H54 (cell line): ENCODE measurements at regions not wholly inside any gene's neighbourhood (a gene's known extent, or its start where the extent isn't known, plus 50 kb on each side); places are given as distances from the start of the nearest gene placed in this dataset.
A peak's percentile ranks its signal among the peaks of the same experiment; 100 is the strongest.
"Not testable (repeated sequence)": the region's sequence is repeated elsewhere in the genome, so short reads cannot be mapped to it uniquely, and the experiment has no call there.

ENCODE experiments used
- DNase-seq: peaks from one replicate; pipeline ENCODE4 v3.0.0; 2011; ENCODE audit warnings: low spot score, mixed read lengths; ENCODE audit not compliant: insufficient read length
- FAIRE-seq: peaks from 3 replicates; lab custom pipeline; 2011; peaks lifted over from hg19 to GRCh38; lab: Jason Lieb, UNC

DNA sequence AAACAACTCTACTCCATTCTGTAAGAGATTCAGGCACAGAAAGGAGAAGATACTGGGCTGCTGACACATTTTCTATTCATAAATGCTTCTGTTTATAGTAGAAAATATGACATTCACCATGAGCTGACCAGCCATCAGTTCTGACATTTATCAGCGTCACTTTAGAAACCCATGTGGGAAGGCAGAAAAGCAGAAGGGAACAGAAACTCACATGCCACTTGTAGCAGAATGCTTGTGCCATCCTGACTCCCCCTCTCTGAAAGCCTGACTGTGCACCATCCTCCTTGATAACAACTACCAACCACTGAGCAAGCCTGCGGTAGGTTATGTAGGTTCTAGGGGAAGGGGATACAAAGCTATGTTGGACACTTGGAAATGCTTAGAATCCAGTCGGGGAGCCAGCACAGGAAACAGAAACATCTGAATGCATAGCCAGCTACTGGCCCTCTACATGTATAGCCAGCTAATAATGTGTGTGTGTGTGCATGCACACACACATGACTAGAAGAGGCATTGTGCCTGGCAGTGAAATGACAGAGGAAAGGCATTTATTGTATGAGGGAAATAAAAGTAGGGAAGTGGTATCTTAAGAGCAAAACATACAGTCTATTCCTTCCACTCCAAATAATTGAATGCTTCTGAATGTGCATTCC, 104.3 kb downstream of the SPDYE17 start:
- not testable (repeated sequence) for FAIRE-seq, DNase-seq

DNA sequence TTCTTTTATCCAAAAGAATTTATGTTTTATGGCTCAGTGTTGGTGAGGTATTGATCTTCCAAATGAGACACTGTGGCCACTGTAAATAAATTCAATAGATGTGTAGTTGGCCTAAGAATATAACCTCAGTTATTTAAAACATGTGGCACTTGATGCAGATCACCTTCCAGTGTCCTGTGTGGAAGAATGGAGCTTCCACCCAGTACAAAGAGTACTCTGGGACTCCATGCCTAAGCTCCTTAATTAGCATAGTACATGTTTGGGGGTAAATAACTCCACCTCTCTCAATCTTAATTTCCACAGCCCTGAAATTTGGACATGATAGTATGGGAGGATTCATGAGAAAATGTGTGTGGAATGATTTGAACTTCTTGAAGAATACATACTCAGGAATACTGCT, 105.7 kb downstream of the SPDYE17 start:
- FAIRE-seq, DNase-seq: not testable (repeated sequence)

DNA sequence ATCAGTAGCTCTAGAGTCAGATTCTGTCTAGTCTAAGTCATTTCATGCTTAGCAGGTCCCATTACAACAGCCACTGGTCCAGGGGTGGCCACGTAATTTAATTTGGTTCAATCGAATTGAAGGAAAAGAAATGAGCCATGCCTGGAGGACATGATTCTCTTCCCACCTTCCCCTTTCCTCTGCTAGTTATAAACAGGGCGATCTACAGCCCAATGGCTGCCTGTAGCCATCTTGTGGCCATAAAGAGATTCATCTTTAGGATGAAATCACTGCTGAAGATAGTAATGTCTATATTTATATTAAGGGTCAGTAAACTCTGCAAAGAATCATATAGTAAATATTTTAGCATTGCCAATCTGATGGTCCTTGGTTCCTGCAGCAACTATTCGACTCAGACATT, 107.4 kb downstream of the SPDYE17 start:
- DNase-seq, FAIRE-seq: not testable (repeated sequence)

DNA sequence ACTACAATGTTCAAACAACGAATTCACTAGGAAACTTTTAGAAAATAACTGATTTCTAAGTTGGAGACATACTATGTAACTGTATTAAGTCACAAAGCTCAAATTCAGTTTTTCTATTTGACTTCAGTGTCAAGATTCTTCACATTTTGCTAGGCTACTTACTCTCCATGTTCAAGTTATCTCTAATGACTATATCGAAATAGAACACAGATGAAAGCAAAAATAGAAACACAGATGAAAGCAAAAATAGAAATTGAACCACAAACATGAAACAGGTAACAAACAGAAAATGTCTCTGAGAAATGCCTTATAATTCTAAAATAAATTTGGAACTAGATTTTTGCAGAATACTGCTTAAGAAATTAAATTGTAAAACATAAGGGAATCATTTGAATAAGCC, 113.5 kb downstream of the SPDYE17 start:
- not testable (repeated sequence) for FAIRE-seq, DNase-seq

DNA sequence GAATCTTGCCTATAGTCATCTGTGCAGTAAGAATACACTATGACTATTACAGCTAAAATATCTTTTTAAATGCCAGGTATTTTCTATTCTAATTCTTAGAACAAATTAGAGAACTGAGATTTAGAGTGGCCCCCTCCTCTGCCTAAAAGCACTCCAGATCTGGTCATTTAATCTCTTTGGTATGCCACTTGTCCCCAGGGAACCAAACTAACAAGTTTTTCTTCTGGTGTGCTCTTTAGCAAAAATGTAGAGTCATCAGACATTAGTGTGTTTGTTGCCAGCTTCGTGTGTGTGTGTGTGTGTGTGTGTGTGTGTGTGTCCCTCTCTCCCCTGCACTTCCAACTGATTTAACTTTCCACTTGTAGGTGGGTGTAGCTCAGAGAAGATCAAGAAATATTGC, 117.8 kb downstream of the SPDYE17 start:
- not testable (repeated sequence) for DNase-seq, FAIRE-seq

DNA sequence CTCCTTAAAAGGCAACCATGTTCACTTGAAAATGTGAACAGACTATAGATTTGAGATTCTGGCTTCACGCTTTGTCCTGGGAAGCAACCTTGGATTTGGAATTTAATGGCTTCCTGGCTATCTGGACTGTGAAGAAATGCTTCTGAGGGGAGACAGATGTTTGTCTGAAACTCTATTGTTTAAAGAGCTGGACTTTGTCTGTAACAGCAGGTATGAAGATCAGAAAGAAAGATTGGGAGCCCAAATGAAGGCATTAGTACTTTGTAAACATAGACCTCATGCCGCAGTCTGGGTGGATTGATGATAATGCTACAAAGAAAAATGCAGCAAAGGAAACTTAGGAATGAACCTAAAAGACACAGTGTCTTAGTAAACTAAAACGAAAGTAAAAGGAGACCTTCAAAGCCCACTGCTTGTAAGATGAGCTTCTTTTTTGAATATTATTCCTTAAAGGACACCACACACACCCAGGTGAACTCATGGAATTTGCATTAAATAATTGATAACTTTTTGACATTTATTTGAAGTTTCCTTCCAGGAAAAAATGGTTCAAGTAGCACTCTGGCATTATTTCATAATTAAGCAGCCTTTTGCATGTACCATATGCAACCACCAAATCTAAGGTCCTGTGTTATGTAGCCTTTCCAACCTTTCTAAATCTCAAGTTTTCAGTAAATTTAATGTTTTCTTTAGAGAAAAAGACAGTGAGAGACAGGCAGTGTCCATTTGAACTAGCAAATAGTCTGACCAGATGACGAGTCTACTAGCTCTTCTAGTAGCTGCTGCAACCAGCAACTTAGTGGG, 119.9 kb downstream of the SPDYE17 start:
- DNase-seq, result not testable (repeated sequence)
- FAIRE-seq, result peak; percentile 94

DNA sequence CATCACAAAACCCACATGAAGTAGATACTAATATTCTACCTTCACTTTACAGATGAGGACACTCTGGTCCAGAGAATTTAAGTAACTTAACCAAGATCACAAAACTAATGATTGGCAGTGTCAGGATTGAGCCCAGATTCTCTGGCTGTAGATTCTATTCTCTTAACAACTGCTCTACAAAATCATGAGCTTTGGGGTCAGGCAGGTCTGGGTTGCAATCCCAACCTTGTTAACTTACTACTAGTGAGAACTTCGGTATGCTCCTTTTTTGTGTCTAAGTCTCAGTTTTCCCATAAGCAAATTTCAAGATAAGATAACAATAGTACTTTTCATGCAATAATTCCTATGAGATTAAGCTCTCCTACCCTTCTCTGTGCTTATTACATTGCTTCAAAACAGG, 127.5 kb downstream of the SPDYE17 start:
- not testable (repeated sequence) for FAIRE-seq, DNase-seq

DNA sequence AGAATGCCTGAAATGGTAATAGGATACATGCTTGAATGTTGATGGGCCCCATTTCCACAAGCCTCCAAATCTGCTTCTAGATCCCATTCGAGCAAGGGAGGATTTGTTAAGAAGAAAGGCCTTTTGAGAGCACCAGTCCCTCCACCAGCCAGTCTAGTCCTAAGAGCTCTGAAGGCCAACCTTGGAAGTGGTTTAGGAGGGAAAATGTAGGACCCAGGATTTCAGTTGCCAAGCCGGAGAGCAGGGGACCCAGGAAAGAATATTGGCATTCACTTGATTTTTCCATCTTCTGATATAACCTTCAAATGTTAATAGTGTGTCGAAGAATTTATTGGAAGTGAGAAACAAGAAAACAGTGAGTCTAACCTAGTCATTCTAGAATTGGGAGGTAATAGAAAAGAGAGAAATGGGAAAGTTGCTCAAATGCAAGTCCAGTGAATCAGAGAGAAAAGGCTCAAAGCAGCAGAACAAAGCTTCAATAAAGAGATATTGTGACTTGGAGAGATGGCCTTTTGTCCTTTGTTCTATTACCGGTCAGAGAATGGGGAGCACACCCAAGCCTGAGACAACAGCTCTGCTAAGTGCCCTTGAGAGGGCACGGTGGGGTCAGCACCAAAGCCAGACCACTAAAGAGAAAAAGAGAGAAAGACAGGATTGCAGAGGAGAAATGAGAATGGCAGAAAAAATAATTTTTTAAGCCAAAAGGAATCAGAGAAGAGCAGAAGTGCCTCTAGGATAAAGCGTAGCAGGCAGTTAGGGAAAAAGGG, 130.0 kb downstream of the SPDYE17 start:
- DNase-seq, FAIRE-seq: not testable (repeated sequence)

DNA sequence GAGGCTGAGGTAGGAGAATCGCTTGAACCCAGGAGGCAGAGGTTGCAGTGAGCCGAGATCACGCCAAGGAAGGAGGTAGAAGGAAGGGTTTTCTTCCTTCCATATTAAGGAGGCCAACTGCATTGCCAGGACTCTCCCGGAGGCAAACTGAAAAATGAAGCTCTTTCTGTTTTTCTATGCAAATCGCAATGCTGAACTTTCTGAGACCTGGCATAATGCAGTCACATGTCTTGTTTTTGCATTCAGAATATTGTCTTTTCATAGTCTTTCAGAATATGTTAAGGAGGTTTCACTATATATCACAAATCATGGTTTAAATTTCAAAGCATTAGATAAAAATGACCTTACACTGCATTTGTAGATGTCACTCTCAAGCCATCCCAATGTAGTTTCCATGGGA, 133.4 kb downstream of the SPDYE17 start:
- peak; percentile 52 for FAIRE-seq
- DNase-seq, result not testable (repeated sequence)

DNA sequence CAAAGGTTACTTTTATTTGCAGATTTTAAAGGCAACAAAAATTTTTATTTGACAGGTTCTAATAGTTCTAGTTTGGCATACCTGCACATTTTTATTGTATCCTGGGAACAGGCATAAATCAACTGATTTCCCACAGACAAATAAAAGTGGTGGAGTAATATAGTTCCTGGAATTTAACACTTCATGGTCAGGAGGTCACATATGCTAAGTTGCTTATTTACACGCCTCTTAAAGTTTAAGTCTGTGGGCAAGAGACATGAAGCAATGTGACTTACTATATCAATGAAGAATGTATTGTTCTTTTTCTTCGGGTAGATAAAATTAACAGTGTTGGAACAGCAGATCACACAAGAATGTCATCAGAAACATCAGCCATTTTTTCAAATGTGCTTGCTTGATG, 135.2 kb downstream of the SPDYE17 start:
- not testable (repeated sequence) for DNase-seq

DNA sequence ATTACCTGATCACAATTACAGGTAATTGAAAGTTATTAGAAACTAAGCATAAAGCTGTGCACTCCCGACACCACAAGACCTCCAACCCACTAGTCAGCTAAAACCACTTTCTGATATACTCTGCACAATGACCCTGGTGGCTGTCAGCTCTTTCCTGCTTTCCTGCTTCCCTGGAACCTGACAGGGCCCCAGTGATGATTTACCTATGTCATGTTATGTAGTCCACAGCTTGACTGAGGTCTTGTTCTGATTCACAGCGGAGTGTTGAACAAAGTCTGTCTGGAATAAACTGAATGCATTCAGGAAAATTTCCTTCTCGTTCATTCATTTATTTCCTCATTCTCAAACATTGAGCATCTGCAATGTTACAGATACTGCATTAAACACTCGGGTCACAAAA, 136.5 kb downstream of the SPDYE17 start:
- FAIRE-seq, DNase-seq: not testable (repeated sequence)

More for the DNA sequence above, 135.2 kb downstream of the SPDYE17 start:
- peak; percentile 43 for FAIRE-seq

DNA sequence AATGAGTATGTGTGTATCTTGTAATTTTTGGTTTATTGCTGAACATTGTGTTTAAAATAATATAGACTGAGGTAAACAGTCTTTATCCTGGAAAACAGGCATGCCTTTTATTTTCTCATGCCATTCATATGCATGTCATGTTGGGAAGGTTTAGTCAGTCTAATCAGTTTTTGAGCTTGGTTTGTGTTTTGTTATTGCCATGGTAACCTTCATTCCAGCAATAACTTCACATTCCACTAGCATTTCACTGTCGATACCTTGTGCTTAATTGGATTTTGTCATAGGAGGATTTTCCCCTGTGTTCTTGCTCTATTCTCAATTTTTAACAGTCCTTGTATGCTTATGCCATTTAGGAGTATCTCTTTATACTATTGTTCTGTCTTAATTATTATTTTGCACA, 140.4 kb downstream of the SPDYE17 start:
- DNase-seq, FAIRE-seq: not testable (repeated sequence)

DNA sequence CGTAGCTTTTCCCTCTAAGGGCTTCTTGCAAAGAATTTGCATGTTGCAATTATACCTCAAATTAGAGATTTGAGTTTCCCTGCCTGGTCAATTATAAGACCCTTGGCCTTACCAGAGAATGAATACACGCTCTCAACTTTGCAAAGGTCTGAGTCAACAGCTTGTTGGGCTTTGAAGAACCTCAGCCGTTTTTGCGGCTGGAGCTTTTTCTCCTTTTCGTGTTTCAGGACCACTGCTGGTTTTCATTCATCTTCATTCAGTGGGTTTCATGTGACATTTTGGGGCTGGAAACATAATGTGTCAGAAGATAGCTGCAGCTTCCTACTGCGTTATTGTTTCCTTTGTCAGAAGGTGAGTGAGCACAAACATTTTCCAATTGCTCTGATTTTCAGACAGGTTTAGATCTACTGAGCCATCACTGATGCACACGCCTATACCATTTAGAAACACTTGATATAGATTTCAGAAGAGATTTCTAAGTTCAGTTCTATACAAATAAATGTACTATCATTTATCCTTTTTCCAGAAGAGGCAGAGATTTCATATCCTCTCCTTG, 152.3 kb downstream of the SPDYE17 start:
- DNase-seq, FAIRE-seq: not testable (repeated sequence)

DNA sequence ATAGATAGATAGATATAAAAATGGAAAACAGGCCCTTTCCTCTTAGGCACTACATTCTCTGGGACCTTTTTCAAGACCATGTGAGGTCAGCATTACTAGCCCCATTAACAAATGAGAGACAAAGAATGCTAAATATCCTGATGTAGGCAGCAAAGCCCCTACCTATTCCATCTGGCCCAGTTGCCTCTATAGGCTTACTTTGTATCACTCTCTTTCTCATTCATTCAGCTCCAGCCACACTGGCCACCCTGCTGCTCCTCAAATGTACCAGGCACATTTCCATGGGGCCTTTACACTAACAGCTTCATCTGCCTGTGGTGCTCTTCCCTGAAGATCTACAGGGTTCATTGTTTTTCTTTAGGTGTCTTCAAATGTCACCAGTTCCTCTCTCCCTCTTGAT, 156.4 kb downstream of the SPDYE17 start:
- not testable (repeated sequence) for FAIRE-seq, DNase-seq

DNA sequence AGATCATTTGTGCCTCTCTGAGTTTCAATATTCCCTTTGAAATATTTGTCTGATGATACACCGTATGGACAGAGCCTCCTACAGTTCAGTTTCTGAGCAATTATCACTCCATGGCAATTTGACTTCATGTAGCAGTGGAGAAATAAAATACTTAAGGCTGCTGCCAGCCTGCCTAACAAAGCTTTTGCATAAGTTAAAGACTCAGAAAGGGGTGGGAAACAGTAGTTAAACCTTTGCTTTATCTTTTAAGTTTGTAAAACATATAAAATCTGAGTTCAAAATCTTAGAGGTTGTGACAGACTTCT, 161.7 kb downstream of the SPDYE17 start:
- not testable (repeated sequence) for DNase-seq
- FAIRE-seq, result peak; percentile 33

DNA sequence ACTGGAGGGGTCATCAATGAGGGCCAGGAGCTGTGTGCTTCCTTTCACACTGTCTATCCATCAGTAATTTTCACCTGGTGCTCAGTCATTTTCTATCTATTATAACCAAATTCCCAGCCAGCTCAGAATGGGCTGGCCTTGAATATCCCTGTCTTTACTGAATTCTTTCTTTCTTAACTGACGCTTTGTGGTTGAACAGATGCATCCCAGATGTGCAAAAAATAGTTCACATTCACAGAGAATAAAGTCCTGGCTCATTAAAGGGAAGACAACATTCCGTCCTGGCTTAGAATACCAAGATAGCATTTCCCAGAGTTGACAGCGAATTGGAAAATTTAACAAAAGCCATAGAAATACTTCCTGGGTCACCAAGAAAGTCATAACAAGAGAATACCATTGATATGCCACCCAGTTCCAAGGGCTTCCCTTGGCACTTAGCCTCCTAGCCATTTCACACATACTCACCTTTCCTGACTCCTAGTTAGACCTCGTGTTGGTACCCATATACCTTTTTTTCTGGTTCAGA, 164.7 kb downstream of the SPDYE17 start:
- FAIRE-seq, DNase-seq: not testable (repeated sequence)

DNA sequence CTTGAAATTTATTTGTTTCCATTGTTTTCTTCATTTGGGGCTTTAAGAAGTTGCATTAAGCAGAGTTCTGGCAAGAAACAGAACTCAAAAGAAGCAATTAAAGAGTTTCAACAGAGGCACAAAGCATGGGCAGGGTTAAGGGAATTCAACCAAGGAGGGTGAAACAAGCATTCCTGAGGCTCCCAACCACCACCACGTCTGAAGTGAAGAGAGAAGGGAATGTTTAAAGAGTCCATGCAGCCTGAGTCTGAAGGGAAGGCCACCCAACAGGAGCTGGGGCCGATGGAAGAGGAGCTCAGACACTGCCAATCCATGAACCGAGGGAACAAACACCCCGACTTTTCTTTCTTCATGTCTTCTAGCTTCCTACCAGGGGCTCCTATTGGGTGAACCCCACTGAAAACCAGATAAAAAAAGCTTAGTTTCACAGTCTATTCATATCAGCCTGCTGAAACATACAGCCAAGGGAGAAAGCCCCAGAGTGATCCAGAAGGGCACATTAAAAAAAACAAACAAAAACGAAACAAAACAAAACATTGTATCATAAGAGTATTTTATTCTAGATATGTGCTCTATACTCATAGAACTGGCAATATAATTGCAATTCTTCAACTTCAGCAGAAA, 168.9 kb downstream of the SPDYE17 start:
- DNase-seq, FAIRE-seq: not testable (repeated sequence)

DNA sequence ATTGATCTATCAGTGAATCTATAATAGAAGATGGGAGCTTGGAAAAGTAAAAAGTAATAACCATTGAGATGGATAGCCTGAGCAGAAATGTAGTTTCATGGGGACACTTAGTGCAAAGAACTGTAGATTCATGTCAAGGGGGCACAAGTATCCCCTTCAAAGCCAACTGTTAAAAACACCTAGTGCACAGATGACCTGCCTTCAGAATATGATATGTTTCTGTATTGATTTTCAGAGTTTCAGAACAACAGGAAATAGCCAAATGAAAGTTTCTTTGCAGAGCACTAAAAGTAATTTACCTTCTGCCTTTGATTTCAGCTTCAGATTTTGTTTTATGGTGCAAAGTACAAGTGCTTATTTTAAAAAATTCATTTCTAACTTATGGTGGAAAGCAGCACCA, 169.9 kb downstream of the SPDYE17 start:
- DNase-seq, FAIRE-seq: not testable (repeated sequence)

DNA sequence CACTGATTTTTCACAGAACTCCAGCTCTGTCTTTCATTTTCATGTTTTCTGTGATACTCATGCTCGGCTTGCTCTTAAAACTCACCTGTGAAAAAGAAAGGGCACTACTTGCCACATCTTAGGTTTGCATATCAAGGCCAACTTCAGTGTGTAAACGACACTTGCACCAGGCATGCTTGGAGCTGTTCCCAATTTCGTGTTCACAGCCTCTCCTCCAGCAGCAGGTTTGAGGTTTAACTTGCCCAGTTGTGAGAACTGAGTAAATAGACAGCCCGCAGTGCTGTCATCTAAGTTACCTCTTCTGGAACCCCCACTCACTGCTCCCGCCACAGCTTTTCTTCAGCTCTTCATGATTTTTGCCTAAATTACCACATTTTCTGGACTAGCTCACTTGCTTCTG, 172.2 kb downstream of the SPDYE17 start:
- DNase-seq, FAIRE-seq: not testable (repeated sequence)
